Loucy (cell line): ENCODE measurements at regions not wholly inside any gene's neighbourhood (a gene's known extent, or its start where the extent isn't known, plus 50 kb on each side); places are given as distances from the start of the nearest gene placed in this dataset.

ENCODE experiments used
- H2AFZ ChIP-seq: fragments of 200-600 bp; sonication (generic); 2 replicates; pipeline ENCODE4 v1.6.0; 2016; ENCODE audit warnings: antibody characterized with exemption, mild to moderate bottlenecking, low read length, moderate library complexity
- H3F3A ChIP-seq: fragments of 200-600 bp; 2 replicates; pipeline ENCODE4 v1.6.0; 2016; ENCODE audit warnings: antibody characterized with exemption, low read depth, mild to moderate bottlenecking
- H3K27me3 ChIP-seq: fragments of 200-600 bp; sonication (generic); 2 replicates; pipeline ENCODE4 v1.6.1; 2014; ENCODE audit warnings: low read length, mild to moderate bottlenecking; ENCODE audit not compliant: insufficient read depth, poor library complexity, severe bottlenecking
- H3K36me3 ChIP-seq: fragments of 200-600 bp; sonication (generic); 2 replicates; pipeline ENCODE4 v1.6.1; 2016; ENCODE audit warnings: low read length; ENCODE audit not compliant: insufficient read depth
- H3K4me1 ChIP-seq: fragments of 200-600 bp; sonication (generic); 2 replicates; pipeline ENCODE4 v1.5.1; 2014; ENCODE audit warnings: low read length, mild to moderate bottlenecking; ENCODE audit not compliant: insufficient read depth, poor library complexity, severe bottlenecking
- H3K4me2 ChIP-seq: fragments of 200-600 bp; sonication (generic); 2 replicates; pipeline ENCODE4 v1.6.0; 2014; ENCODE audit warnings: antibody characterized with exemption, low read length, low read depth, mild to moderate bottlenecking; ENCODE audit not compliant: poor library complexity, severe bottlenecking
- H3K4me3 ChIP-seq: fragments of 200-600 bp; sonication (generic); 2 replicates; pipeline ENCODE4 v1.5.1; 2014; ENCODE audit warnings: low read length, mild to moderate bottlenecking, mixed read lengths; ENCODE audit not compliant: poor library complexity, severe bottlenecking
- H3K79me2 ChIP-seq: fragments of 200-600 bp; sonication (generic); 2 replicates; pipeline ENCODE4 v1.6.1; 2014; ENCODE audit warnings: low read length; ENCODE audit not compliant: insufficient read depth
- H3K9ac ChIP-seq: fragments of 200-600 bp; sonication (generic); 2 replicates; pipeline ENCODE4 v1.6.0; 2014; ENCODE audit warnings: mild to moderate bottlenecking, low read depth, low read length, moderate library complexity; ENCODE audit not compliant: poor library complexity, severe bottlenecking
- H3K9me2 ChIP-seq: fragments of 200-600 bp; sonication (generic); replicated peaks from 2 replicates; pipeline ENCODE4 v1.6.1; 2016; ENCODE audit warnings: low read depth, low read length, mixed read lengths
- H3K9me3 ChIP-seq: fragments of 200-600 bp; sonication (generic); 2 replicates; pipeline ENCODE4 v1.6.1; 2014; ENCODE audit warnings: mild to moderate bottlenecking, antibody characterized with exemption, low read length, low read depth; ENCODE audit not compliant: insufficient read depth
- H4K20me1 ChIP-seq: fragments of 200-600 bp; sonication (generic); 2 replicates; pipeline ENCODE4 v1.6.0; 2014; ENCODE audit warnings: antibody characterized with exemption, low read length, mild to moderate bottlenecking; ENCODE audit not compliant: insufficient read depth, poor library complexity, severe bottlenecking
- EZH2phosphoT487 ChIP-seq: fragments of 200-600 bp; IDR thresholded peaks from 2 replicates; pipeline ENCODE4 v1.6.1; 2018; ENCODE audit warnings: antibody characterized with exemption, mild to moderate bottlenecking, moderate library complexity, borderline replicate concordance
- TF ChIP-seq, protein P1 (sequence below): fragments of 200-600 bp; sonication (generic); conservative IDR thresholded peaks from 2 replicates; pipeline ENCODE4 v1.5.1; 2014; ENCODE audit warnings: mild to moderate bottlenecking, antibody characterized with exemption, low read length

DNA sequence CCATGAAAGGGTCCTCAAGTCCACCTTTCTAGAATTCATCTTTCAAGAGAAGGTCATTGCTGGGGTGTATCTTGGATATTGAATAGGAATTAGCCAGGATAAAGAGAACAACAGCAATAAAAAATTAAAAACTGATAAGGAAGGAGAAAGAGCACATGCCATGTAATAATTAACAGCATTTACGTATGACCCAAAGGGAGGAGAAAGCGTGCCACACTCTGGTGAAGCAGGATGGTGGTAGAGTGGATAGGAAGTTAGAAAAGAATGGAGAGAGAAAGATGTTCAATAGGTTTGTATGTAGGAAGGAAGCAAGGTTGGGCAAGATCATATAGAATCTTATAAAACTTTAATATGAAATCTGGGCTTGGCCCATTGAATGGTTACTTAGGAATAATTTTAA lies 751.5 kb downstream of the MAT2B start:
- no peaks in the 10 kb centered on the region for H3K79me2 ChIP-seq
- H3K36me3 ChIP-seq: no peaks in the 10 kb centered on the region
- no peaks in the 10 kb centered on the region for H3F3A ChIP-seq

DNA sequence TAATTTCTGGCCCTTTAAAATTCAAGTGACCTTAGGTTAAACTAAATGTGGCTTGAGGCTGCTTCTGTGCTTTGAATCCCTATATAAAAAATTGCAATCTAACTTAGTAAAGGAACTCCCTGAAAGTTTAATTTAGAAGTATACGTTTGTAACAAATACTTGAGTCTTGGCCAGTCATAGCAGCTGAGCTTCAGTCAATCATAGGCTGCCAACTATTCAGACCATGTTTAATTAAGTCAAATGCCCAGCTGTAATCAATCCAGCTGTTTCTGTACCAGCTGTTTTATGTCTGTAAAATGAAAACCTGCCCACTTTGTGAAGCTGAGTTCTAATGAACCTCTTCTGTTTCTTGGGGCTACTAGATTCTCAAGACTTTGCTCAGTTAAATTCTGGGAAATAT lies 760.1 kb downstream of the MAT2B start:
- Histone ChIP-seq H3K4me3 (no peak overlapping the region), H3K9me2 (no peaks in the 10 kb centered on the region)
- TF ChIP-seq, protein P1, sequence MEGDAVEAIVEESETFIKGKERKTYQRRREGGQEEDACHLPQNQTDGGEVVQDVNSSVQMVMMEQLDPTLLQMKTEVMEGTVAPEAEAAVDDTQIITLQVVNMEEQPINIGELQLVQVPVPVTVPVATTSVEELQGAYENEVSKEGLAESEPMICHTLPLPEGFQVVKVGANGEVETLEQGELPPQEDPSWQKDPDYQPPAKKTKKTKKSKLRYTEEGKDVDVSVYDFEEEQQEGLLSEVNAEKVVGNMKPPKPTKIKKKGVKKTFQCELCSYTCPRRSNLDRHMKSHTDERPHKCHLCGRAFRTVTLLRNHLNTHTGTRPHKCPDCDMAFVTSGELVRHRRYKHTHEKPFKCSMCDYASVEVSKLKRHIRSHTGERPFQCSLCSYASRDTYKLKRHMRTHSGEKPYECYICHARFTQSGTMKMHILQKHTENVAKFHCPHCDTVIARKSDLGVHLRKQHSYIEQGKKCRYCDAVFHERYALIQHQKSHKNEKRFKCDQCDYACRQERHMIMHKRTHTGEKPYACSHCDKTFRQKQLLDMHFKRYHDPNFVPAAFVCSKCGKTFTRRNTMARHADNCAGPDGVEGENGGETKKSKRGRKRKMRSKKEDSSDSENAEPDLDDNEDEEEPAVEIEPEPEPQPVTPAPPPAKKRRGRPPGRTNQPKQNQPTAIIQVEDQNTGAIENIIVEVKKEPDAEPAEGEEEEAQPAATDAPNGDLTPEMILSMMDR: no peak
- no peak for TF ChIP-seq EZH2phosphoT487

More for the DNA sequence above, 751.5 kb downstream of the MAT2B start:
- Histone ChIP-seq H3K4me1 (no peaks in the 10 kb centered on the region), H4K20me1 (no peaks in the 10 kb centered on the region), H2AFZ (no peak overlapping the region), H3K9me2 (no peaks in the 10 kb centered on the region), H3K9ac (no peak overlapping the region), H3K4me2 (no peak overlapping the region), H3K4me3 (no peak overlapping the region), H3K27me3 (no peaks in the 10 kb centered on the region), H3K9me3 (no peaks in the 10 kb centered on the region)
- TF ChIP-seq, protein P1: no peak
- no peak for TF ChIP-seq EZH2phosphoT487

DNA sequence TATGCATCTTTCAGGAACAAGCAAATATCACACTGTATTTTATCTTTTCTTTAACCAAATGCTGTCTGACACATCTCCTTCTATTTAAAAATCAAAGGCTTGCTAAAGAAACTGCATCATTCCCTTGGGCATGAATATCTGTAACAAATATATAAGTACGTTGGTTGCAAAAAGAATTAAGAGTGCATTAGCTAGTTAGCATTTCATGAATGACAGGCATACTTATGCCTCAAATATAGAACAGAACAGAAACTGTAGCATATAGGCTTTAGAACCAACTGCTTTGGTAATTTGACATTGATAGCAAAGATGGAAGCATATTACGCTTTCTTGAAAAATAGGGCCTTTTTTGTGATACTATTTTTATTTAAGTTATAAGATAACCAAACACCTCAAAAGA lies 761.2 kb downstream of the MAT2B start:
- Histone ChIP-seq H3K27me3 (no peaks in the 10 kb centered on the region), H3K9me2 (no peaks in the 10 kb centered on the region)

More for the DNA sequence above, 760.1 kb downstream of the MAT2B start:
- Histone ChIP-seq H3K4me1 (no peaks in the 10 kb centered on the region), H4K20me1 (no peaks in the 10 kb centered on the region), H3K27me3 (no peaks in the 10 kb centered on the region), H3K9me3 (no peaks in the 10 kb centered on the region), H3K79me2 (no peaks in the 10 kb centered on the region), H2AFZ (no peak overlapping the region), H3K9ac (no peak overlapping the region), H3K36me3 (no peaks in the 10 kb centered on the region), H3F3A (no peaks in the 10 kb centered on the region), H3K4me2 (no peak overlapping the region)

More for the DNA sequence above, 761.2 kb downstream of the MAT2B start:
- Histone ChIP-seq H4K20me1 (no peaks in the 10 kb centered on the region), H3K9me3 (no peaks in the 10 kb centered on the region), H3K36me3 (no peaks in the 10 kb centered on the region), H2AFZ (no peak overlapping the region), H3F3A (no peaks in the 10 kb centered on the region), H3K4me2 (no peak overlapping the region), H3K4me1 (no peaks in the 10 kb centered on the region), H3K9ac (no peak overlapping the region), H3K4me3 (no peak overlapping the region), H3K79me2 (no peaks in the 10 kb centered on the region)
- TF ChIP-seq EZH2phosphoT487: no peak
- TF ChIP-seq, protein P1: no peak
